Liver (tissue), 8 donors: ENCODE measurements at regions not wholly inside any gene's neighbourhood (a gene's known extent, or its start where the extent isn't known, plus 50 kb on each side); places are given as distances from the start of the nearest gene placed in this dataset.

Experiments
- DNase-seq: peaks from one replicate; pipeline ENCODE4 v3.0.0-alpha.2; 2017; ENCODE audit warnings: low spot score
- H3K27ac ChIP-seq, 2 donors: one replicate each; pipeline ENCODE4 v1.7.0; 2013; ENCODE audit warnings: inconsistent platforms in 2 of 2, low read length in 2 of 2, control low read depth in 1 of 2, low read depth in 1 of 2, mild to moderate bottlenecking in 1 of 2
- H3K27me3 ChIP-seq, 4 donors: one replicate each; pipeline versions ENCODE4 v1.6.1 to v1.7.0; 2013; ENCODE audit warnings: low read length in 3 of 4, inconsistent platforms in 1 of 4, mild to moderate bottlenecking in 1 of 4, moderate library complexity in 1 of 4; ENCODE audit not compliant: control insufficient read depth in 4 of 4, insufficient read depth in 4 of 4
- H3K36me3 ChIP-seq, 4 donors: one replicate each; pipeline versions ENCODE4 v1.6.1 to v1.7.0; 2013; ENCODE audit warnings: low read length in 3 of 4, mild to moderate bottlenecking in 3 of 4, low read depth in 1 of 4, moderate library complexity in 1 of 4; ENCODE audit not compliant: control insufficient read depth in 4 of 4, insufficient read depth in 3 of 4
- H3K4me1 ChIP-seq, 4 donors: one replicate each; pipeline versions ENCODE4 v1.6.1 to v1.7.0; 2013; ENCODE audit warnings: low read length in 3 of 4, mild to moderate bottlenecking in 3 of 4, moderate library complexity in 1 of 4; ENCODE audit not compliant: control insufficient read depth in 4 of 4, insufficient read depth in 4 of 4
- H3K4me3 ChIP-seq, 3 donors: one replicate each; pipeline versions ENCODE4 v1.6.1 to v1.7.0; 2013; ENCODE audit warnings: low read length in 3 of 3, control low read depth in 1 of 3, low read depth in 1 of 3, mild to moderate bottlenecking in 1 of 3
- H3K9ac ChIP-seq, 2 donors: one replicate each; pipeline ENCODE4 v1.7.0; 2013; ENCODE audit warnings: low read length in 2 of 2, mild to moderate bottlenecking in 2 of 2, moderate library complexity in 2 of 2, control low read depth in 1 of 2, low read depth in 1 of 2
- H3K9me3 ChIP-seq, 4 donors: one replicate each; pipeline versions ENCODE4 v1.6.1 to v1.7.0; 2013; ENCODE audit warnings: low read length in 3 of 4; ENCODE audit not compliant: control insufficient read depth in 4 of 4
- ATF3 ChIP-seq: IDR thresholded peaks from 2 replicates; pipeline ENCODE4 v1.6.1; 2016; ENCODE audit warnings: antibody characterized with exemption
- CTCF ChIP-seq: fragments of 150-350 bp; IDR thresholded peaks from 2 replicates; pipeline ENCODE4 v1.5.1; 2017; ENCODE audit warnings: improper control_type of control experiment, low read depth, low read length; ENCODE audit not compliant: missing input control
- EGR1 ChIP-seq, 2 donors: IDR thresholded peaks; 2 replicates each; pipeline ENCODE4 v1.6.1; 2016 to 2018; ENCODE audit warnings: antibody characterized with exemption in 2 of 2, low read depth in 2 of 2
- FOXA1 ChIP-seq: IDR thresholded peaks from 2 replicates; pipeline ENCODE4 v1.6.1; 2016; ENCODE audit warnings: antibody characterized with exemption
- FOXA2 ChIP-seq: IDR thresholded peaks from 2 replicates; pipeline ENCODE4 v1.6.1; 2016; ENCODE audit warnings: antibody characterized with exemption
- GABPA ChIP-seq, 2 donors: IDR thresholded peaks in 1 of 2; conservative IDR thresholded peaks in 1 of 2; 2 replicates each; pipeline ENCODE4 v1.6.1; 2016; ENCODE audit warnings: antibody characterized with exemption in 2 of 2, mild to moderate bottlenecking in 1 of 2, moderate library complexity in 1 of 2
- HNF4A ChIP-seq, 2 donors: conservative IDR thresholded peaks; 2 replicates each; pipeline ENCODE4 v1.6.1; 2016; ENCODE audit warnings: antibody characterized with exemption in 2 of 2, mild to moderate bottlenecking in 2 of 2
- HNF4G ChIP-seq: IDR thresholded peaks from 2 replicates; pipeline ENCODE4 v1.6.1; 2016; ENCODE audit warnings: antibody characterized with exemption
- JUND ChIP-seq, 2 donors: IDR thresholded peaks; 2 replicates each; pipeline ENCODE4 v1.6.1; 2016; ENCODE audit warnings: antibody characterized with exemption in 2 of 2
- MAX ChIP-seq: IDR thresholded peaks from 2 replicates; pipeline ENCODE4 v1.6.1; 2016; ENCODE audit warnings: antibody characterized with exemption
- NR2F2 ChIP-seq: IDR thresholded peaks from 2 replicates; pipeline ENCODE4 v1.6.1; 2016; ENCODE audit warnings: antibody characterized with exemption
- RAD21 ChIP-seq, 2 donors: IDR thresholded peaks; 2 replicates each; pipeline ENCODE4 v1.6.1; 2016; ENCODE audit warnings: antibody characterized with exemption in 2 of 2, mild to moderate bottlenecking in 2 of 2
- RXRA ChIP-seq, 2 donors: IDR thresholded peaks; 2 replicates each; pipeline ENCODE4 v1.6.1; 2017 to 2018; ENCODE audit warnings: antibody characterized with exemption in 2 of 2, mild to moderate bottlenecking in 1 of 2
- SP1 ChIP-seq: IDR thresholded peaks from 2 replicates; pipeline ENCODE4 v1.6.1; 2018; ENCODE audit warnings: antibody characterized with exemption, mild to moderate bottlenecking
- TAF1 ChIP-seq: conservative IDR thresholded peaks from 2 replicates; pipeline ENCODE4 v1.6.1; 2016; ENCODE audit warnings: antibody characterized with exemption, mild to moderate bottlenecking
- YY1 ChIP-seq: IDR thresholded peaks from 2 replicates; pipeline ENCODE4 v1.6.1; 2016; ENCODE audit warnings: antibody characterized with exemption, mild to moderate bottlenecking
- ZBTB33 ChIP-seq: IDR thresholded peaks from 2 replicates; pipeline ENCODE4 v1.6.1; 2016; ENCODE audit warnings: antibody characterized with exemption
- WGBS: extraction: QIAGEN DNeasy Blood & Tissue Kit; methylation state at CpG from one replicate; pipeline ENCODE4 v1.1.7; 2013; 5-methylcytosine and 5-hydroxymethylcytosine counted together
- TF ChIP-seq, protein P1 (sequence below): IDR thresholded peaks from 2 replicates; pipeline ENCODE4 v1.6.1; 2016; ENCODE audit warnings: antibody characterized with exemption, mild to moderate bottlenecking
- donor health status: healthy.
- donor health status: healthy.
- donor health status: healthy.
- donor health status: healthy.
- donor health status: healthy.

DNA sequence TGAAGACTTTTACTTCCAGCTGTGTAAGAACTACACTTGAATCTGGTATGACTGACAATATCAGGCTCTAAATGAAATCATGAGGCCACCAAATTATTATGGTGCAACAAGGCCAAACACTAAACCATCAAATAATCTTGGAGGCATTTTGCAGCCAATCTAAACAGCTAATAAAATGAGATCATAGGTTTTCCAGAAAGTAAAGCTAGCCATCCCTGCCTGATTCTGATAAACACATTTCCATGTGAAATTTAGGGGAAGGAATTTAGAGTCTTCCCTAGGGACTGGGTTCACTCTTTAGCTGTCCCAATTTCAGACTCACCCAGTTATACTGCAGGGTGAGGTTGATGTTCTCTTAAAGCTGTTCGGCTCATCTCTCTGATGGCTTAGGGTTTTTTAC, 190.3 kb upstream of the TMEM196 start:
- Histone ChIP-seq H3K27ac (no peak overlapping the region), H3K27me3 (no peaks in the 10 kb centered on the region), H3K9me3 (no peaks in the 10 kb centered on the region), H3K36me3 (no peaks in the 10 kb centered on the region), H3K4me1 (no peaks in the 10 kb centered on the region), H3K4me3 (no peak overlapping the region), H3K9ac (no peak overlapping the region)
- DNase-seq: no peak
- WGBS: 73% methylated on average over 1 of the region's 1 CpG
- TF ChIP-seq ATF3 (no peak), FOXA2 (no peak), CTCF (no peak), MAX (no peak), SP1 (no peak), JUND (IDR thresholded peaks at IDR 0.05) (no peak), FOXA1 (no peak), GABPA (IDR thresholded peaks at IDR 0.05 in 1 of 2, conservative IDR thresholded peaks at IDR 0.05 in 1 of 2) (no peak), YY1 (no peak), RAD21 (IDR thresholded peaks at IDR 0.05) (no peak), RXRA (IDR thresholded peaks at IDR 0.05) (no peak), NR2F2 (no peak), EGR1 (IDR thresholded peaks at IDR 0.05; ENCODE audit: low read depth in 2 of 2) (no peak), ZBTB33 (no peak), HNF4A (conservative IDR thresholded peaks at IDR 0.05) (no peak), HNF4G (no peak)
- TF ChIP-seq, protein P1, sequence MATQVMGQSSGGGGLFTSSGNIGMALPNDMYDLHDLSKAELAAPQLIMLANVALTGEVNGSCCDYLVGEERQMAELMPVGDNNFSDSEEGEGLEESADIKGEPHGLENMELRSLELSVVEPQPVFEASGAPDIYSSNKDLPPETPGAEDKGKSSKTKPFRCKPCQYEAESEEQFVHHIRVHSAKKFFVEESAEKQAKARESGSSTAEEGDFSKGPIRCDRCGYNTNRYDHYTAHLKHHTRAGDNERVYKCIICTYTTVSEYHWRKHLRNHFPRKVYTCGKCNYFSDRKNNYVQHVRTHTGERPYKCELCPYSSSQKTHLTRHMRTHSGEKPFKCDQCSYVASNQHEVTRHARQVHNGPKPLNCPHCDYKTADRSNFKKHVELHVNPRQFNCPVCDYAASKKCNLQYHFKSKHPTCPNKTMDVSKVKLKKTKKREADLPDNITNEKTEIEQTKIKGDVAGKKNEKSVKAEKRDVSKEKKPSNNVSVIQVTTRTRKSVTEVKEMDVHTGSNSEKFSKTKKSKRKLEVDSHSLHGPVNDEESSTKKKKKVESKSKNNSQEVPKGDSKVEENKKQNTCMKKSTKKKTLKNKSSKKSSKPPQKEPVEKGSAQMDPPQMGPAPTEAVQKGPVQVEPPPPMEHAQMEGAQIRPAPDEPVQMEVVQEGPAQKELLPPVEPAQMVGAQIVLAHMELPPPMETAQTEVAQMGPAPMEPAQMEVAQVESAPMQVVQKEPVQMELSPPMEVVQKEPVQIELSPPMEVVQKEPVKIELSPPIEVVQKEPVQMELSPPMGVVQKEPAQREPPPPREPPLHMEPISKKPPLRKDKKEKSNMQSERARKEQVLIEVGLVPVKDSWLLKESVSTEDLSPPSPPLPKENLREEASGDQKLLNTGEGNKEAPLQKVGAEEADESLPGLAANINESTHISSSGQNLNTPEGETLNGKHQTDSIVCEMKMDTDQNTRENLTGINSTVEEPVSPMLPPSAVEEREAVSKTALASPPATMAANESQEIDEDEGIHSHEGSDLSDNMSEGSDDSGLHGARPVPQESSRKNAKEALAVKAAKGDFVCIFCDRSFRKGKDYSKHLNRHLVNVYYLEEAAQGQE: no peak

DNA sequence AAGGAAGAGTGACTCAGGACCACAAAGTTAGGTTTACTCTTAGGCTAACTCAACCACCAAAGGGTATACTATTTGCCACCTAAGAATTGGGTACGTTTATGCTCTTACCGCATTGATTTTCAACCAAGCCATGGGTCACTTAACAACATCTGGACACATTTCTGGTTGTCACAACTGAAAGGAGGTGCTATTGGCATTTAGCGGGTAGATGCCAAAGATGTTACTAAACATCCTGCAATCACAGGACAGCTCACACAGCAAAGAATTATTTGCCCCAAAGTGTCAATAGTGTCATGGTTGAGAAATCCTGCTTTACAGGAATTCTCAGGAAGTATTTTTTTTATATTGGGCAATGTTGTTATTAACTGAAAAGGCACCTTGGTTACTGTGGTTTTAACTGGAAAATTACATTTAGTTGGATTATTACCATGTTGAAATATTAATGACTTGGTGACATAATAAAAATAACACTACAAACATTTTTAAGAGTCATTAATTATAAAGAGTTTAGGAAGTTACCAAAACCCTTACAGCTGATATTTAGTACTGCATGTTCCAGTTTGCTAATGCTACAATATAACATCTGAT, 185.0 kb upstream of the TMEM196 start:
- 55% methylated on average over 3 of the region's 3 CpGs for WGBS
- peak in 1 of 2 donors; percentile 39 for TF ChIP-seq GABPA (IDR thresholded peaks at IDR 0.05 in 1 of 2, conservative IDR thresholded peaks at IDR 0.05 in 1 of 2)
- TF ChIP-seq FOXA2: peak; percentile 52
- TF ChIP-seq FOXA1: peak; percentile 16
- TF ChIP-seq SP1: no peak
- no peak for TF ChIP-seq TAF1
- peak; percentile 53 for TF ChIP-seq ZBTB33
- TF ChIP-seq RXRA (IDR thresholded peaks at IDR 0.05): peak in 1 of 2 donors; percentile 63
- TF ChIP-seq HNF4A (conservative IDR thresholded peaks at IDR 0.05): peak in 1 of 2 donors; percentile 61
- peak in 1 of 2 donors; percentile 13 for TF ChIP-seq RAD21 (IDR thresholded peaks at IDR 0.05)
- TF ChIP-seq MAX: peak; percentile 24
- no peak for TF ChIP-seq HNF4G
- peak in 1 of 2 donors; percentile 31 for TF ChIP-seq JUND (IDR thresholded peaks at IDR 0.05)
- Histone ChIP-seq H3K36me3 (no peaks in the 10 kb centered on the region), H3K9me3 (peaks cover 0 to 2% (median under 1%) of the 10 kb centered on the region in 4 donors), H3K27ac (no peak overlapping the region), H3K4me3 (no peak overlapping the region), H3K4me1 (no peaks in the 10 kb centered on the region), H3K27me3 (no peaks in the 10 kb centered on the region), H3K9ac (no peak overlapping the region)
- no peak for DNase-seq
